Body of pancreas (tissue), 4 donors: ENCODE measurements at regions not wholly inside any gene's neighbourhood (a gene's known extent, or its start where the extent isn't known, plus 50 kb on each side); places are given as distances from the start of the nearest gene placed in this dataset.

Experiments used
- POLR2A ChIP-seq, 3 donors: fragments of 450-650 bp; IDR thresholded peaks; one replicate each; pipeline ENCODE4 v1.6.1; 2016; ENCODE audit warnings: antibody characterized with exemption in 3 of 3, mild to moderate bottlenecking in 2 of 3
- TF ChIP-seq, protein P1 (sequence below), 7 experiments: fragments of 450-650 bp in 4 of 7; fragments of 200-600 bp in 3 of 7; sonication (generic) in 3 of 7; IDR thresholded peaks; one replicate each; pipeline ENCODE4 v1.5.1; 2016 to 2019; ENCODE audit warnings: antibody characterized with exemption in 7 of 7

DNA sequence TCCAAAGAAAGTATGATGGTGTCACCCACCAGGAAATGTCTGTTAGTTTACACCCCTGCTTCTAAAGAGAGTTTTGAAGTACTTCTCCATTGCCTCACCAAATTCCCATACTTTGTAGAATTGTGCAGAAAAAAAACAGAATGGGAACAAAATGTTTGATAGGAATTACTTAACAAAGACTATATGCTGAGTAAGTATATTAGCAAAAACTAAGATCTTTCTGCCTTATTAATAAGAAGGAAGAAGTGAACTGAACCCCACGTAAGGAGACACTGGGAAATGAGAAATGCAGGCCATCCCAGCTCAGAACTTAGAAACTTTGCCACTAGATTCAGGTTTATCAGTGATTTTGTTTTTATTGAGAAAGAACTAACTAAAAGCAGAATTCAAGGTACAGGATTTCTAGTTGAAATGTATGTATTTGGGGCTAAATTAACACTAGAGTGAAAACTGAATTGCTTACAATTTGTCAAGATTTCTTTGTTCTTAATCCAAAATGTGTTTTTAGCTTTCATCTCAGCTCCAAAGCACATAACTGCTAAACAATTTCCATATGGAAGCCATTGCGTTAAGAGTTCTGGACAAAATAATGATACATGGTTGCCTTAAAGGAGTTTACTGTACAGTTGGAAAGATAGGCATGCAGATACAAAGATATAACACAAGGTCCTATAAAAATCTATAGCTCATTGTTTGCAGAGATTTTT lies 102.7 kb upstream of the BMP5 start:
- TF ChIP-seq, protein P1, sequence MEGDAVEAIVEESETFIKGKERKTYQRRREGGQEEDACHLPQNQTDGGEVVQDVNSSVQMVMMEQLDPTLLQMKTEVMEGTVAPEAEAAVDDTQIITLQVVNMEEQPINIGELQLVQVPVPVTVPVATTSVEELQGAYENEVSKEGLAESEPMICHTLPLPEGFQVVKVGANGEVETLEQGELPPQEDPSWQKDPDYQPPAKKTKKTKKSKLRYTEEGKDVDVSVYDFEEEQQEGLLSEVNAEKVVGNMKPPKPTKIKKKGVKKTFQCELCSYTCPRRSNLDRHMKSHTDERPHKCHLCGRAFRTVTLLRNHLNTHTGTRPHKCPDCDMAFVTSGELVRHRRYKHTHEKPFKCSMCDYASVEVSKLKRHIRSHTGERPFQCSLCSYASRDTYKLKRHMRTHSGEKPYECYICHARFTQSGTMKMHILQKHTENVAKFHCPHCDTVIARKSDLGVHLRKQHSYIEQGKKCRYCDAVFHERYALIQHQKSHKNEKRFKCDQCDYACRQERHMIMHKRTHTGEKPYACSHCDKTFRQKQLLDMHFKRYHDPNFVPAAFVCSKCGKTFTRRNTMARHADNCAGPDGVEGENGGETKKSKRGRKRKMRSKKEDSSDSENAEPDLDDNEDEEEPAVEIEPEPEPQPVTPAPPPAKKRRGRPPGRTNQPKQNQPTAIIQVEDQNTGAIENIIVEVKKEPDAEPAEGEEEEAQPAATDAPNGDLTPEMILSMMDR (IDR thresholded peaks at IDR 0.05) = no peak
- TF ChIP-seq POLR2A (IDR thresholded peaks at IDR 0.05) = no peak
